GM23248 (cell line): ENCODE measurements at regions not wholly inside any gene's neighbourhood (a gene's known extent, or its start where the extent isn't known, plus 50 kb on each side); places are given as distances from the start of the nearest gene placed in this dataset.

ENCODE experiments used
- DNase-seq: peaks from one replicate; pipeline ENCODE4 v3.0.0-alpha.2; 2015
- H2AFZ ChIP-seq: fragments of 200-600 bp; sonication (generic); 2 replicates; pipeline ENCODE4 v1.6.1; 2016; ENCODE audit warnings: antibody characterized with exemption
- H3F3A ChIP-seq: fragments of 200-600 bp; sonication (generic); 2 replicates; pipeline ENCODE4 v1.6.1; 2016; ENCODE audit warnings: mild to moderate bottlenecking, antibody characterized with exemption, mixed run types; ENCODE audit not compliant: insufficient read depth
- H3K27ac ChIP-seq: fragments of 200-600 bp; sonication (generic); 2 replicates; pipeline ENCODE4 v1.5.1; 2016; ENCODE audit warnings: mild to moderate bottlenecking
- H3K27me3 ChIP-seq: fragments of 200-600 bp; sonication (generic); replicated peaks from 2 replicates; pipeline ENCODE4 v1.6.1; 2016; ENCODE audit warnings: mild to moderate bottlenecking; ENCODE audit not compliant: insufficient read depth
- H3K36me3 ChIP-seq: fragments of 200-600 bp; sonication (generic); 2 replicates; pipeline ENCODE4 v1.6.1; 2016; ENCODE audit warnings: low read depth, mild to moderate bottlenecking
- H3K4me1 ChIP-seq: fragments of 200-600 bp; sonication (generic); 2 replicates; pipeline ENCODE4 v1.6.1; 2016; ENCODE audit warnings: mild to moderate bottlenecking; ENCODE audit not compliant: insufficient read depth
- H3K4me2 ChIP-seq: fragments of 200-600 bp; sonication (generic); one replicate; pipeline ENCODE4 v1.6.1; 2016; ENCODE audit warnings: mild to moderate bottlenecking; ENCODE audit not compliant: unreplicated experiment
- H3K4me3 ChIP-seq: fragments of 200-600 bp; sonication (generic); 2 replicates; pipeline ENCODE4 v1.5.1; 2016; ENCODE audit warnings: mild to moderate bottlenecking
- H3K79me2 ChIP-seq: fragments of 200-600 bp; sonication (generic); 2 replicates; pipeline ENCODE4 v1.6.1; 2016; ENCODE audit warnings: mild to moderate bottlenecking; ENCODE audit not compliant: insufficient read depth
- H3K9ac ChIP-seq: fragments of 200-600 bp; sonication (generic); 2 replicates; pipeline ENCODE4 v1.6.1; 2016; ENCODE audit warnings: mild to moderate bottlenecking
- H3K9me2 ChIP-seq: fragments of 200-600 bp; sonication (generic); 2 replicates; pipeline ENCODE4 v1.6.1; 2016; ENCODE audit warnings: mixed run types, mild to moderate bottlenecking, moderate library complexity; ENCODE audit not compliant: insufficient read depth
- H3K9me3 ChIP-seq: fragments of 200-600 bp; sonication (generic); one replicate; pipeline ENCODE4 v1.6.1; 2017; ENCODE audit warnings: low read depth
- H4K20me1 ChIP-seq: fragments of 200-600 bp; sonication (generic); 2 replicates; pipeline ENCODE4 v1.6.0; 2016; ENCODE audit not compliant: insufficient read depth
- EZH2 ChIP-seq: fragments of 200-600 bp; sonication (generic); IDR thresholded peaks from 2 replicates; pipeline ENCODE4 v1.6.1; 2018; ENCODE audit warnings: antibody characterized with exemption, mild to moderate bottlenecking; ENCODE audit not compliant: insufficient read depth, poor library complexity, severe bottlenecking
- EZH2phosphoT487 ChIP-seq: fragments of 200-600 bp; sonication (generic); IDR thresholded peaks from 2 replicates; pipeline ENCODE4 v1.6.1; 2018; ENCODE audit warnings: antibody characterized with exemption, moderate library complexity, mild to moderate bottlenecking, low read depth; ENCODE audit not compliant: insufficient read depth
- WGBS, 2 experiments: methylation state at CpG; one replicate each; pipeline ENCODE4 v1.1.6; 2015 to 2017; ENCODE audit warnings: low lambda C conversion rate in 2 of 2, low coverage in 1 of 2; ENCODE audit errors: missing lambda C conversion rate in 2 of 2; 5-methylcytosine and 5-hydroxymethylcytosine counted together
- in situ Hi-C: fragments of 300-500 bp; cut with MboI; formaldehyde crosslinking; loops from 2 replicates; pipeline ENCODE4 v1.15.0; 2020

DNA sequence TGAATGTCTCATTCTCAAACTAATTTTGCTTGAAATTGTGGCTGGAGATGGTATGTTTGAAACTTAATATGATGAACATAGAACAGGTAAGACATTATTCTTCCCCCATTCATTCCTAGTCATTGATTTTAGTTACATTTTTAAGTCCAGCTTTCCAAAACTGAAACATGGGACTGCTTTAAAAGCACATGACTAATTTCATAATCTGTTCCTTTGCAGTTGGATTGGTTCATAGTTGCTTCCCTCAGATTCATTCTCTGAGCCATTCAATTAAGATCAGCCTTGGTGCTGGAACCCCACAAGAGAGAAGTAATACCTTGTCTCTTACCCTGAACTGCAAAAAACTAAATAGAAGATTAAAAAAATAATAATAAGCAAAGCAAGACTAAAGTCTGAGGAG lies 87.5 kb upstream of the TGFBR2 start:
- no peaks in the 10 kb centered on the region for H3K79me2 ChIP-seq
- H2AFZ ChIP-seq: no peak overlapping the region
- H3K27ac ChIP-seq: no peak overlapping the region
- peaks cover 13% of the 10 kb centered on the region for H3K4me1 ChIP-seq
- H3K36me3 ChIP-seq: no peaks in the 10 kb centered on the region
- no peaks in the 10 kb centered on the region for H3F3A ChIP-seq
- H3K9me3 ChIP-seq: no peaks in the 10 kb centered on the region
- H3K27me3 ChIP-seq: no peaks in the 10 kb centered on the region
- no peaks in the 10 kb centered on the region for H3K9me2 ChIP-seq
- no peak for TF ChIP-seq EZH2phosphoT487
- TF ChIP-seq EZH2: no peak
- H3K4me2 ChIP-seq: no peak overlapping the region
- DNase-seq: no peak
- no peak overlapping the region for H3K4me3 ChIP-seq
- no peaks in the 10 kb centered on the region for H4K20me1 ChIP-seq
- in situ Hi-C loops: no loop called here
- H3K9ac ChIP-seq: no peak overlapping the region

DNA sequence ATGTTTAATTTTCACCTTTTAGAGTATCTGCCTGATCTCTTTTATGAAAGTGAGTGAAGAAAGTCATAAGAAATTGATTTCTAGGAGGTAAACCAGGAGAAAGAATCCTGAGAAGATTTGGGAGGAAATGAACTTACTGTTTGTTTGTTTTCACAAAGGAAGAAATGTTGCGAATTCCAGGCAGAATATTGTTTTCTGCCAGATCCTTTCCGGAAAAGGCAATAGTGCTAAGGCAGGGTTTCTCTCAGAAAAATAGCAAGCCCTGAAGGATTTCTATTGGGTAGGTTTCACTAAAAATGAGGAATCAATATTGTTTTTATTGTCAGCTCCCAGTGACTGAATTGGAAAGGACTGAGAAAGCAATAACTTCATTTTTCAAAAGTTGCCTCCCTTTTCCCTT lies 85.7 kb upstream of the TGFBR2 start:
- DNase-seq: no peak
- Histone ChIP-seq H2AFZ (0 out of 2 replicates have a peak overlapping the region, but pooled peaks have one; percentile 9), H3K27ac (no peak overlapping the region), H3K4me2 (no peak overlapping the region), H3K9me3 (no peaks in the 10 kb centered on the region), H3K36me3 (no peaks in the 10 kb centered on the region), H3K4me3 (no peak overlapping the region), H3K4me1 (peaks cover 13% of the 10 kb centered on the region), H3K79me2 (no peaks in the 10 kb centered on the region), H3K27me3 (no peaks in the 10 kb centered on the region), H3F3A (no peaks in the 10 kb centered on the region), H3K9ac (no peak overlapping the region), H3K9me2 (no peaks in the 10 kb centered on the region), H4K20me1 (no peaks in the 10 kb centered on the region)
- WGBS, 2 experiments: 70 to 88% methylated on average over 2 of the region's 2 CpGs
- TF ChIP-seq EZH2: no peak
- TF ChIP-seq EZH2phosphoT487: no peak
- in situ Hi-C loops: no loop called here

DNA sequence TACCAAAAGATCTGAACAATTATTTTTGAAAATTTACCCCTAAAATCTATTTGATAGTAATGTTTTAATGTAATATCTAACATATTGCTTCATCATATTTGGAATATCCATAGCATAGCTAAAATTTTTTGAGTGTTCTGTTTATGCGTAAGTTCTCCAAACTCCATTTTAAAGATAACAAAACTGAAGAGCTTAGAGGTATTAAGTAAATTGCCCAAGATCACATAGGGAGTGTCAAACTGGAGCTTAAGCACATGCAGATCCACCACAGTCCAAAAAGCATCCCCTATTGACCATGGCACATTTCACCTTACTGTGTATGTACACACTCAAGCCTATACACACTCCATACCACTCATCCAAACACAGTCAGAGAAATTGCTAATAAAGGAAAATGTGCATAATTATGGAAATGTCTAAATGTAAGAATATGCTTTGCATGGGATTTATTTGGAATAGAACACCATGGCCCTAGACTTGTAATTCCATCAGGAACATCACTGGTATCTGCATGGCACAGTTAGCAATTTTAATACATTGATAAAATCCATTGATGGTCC lies 85.2 kb upstream of the TGFBR2 start:
- no peaks in the 10 kb centered on the region for H3K27me3 ChIP-seq
- 100% methylated on average over 1 of the region's 1 CpG for whole genome bisulfite sequencing, 2 experiments
- no peaks in the 10 kb centered on the region for H3K79me2 ChIP-seq
- H3K4me3 ChIP-seq: no peak overlapping the region
- H3K4me2 ChIP-seq: no peak overlapping the region
- H2AFZ ChIP-seq: 0 out of 2 replicates have a peak overlapping the region, but pooled peaks have one; percentile 9
- H3K9ac ChIP-seq: no peak overlapping the region
- no peaks in the 10 kb centered on the region for H4K20me1 ChIP-seq
- TF ChIP-seq EZH2phosphoT487 (no peak), EZH2 (no peak)
- in situ Hi-C loops: no loop called here
- peaks cover 13% of the 10 kb centered on the region for H3K4me1 ChIP-seq
- no peak overlapping the region for H3K27ac ChIP-seq
- H3K9me3 ChIP-seq: no peaks in the 10 kb centered on the region
- no peak for DNase-seq
- H3K36me3 ChIP-seq: no peaks in the 10 kb centered on the region
- no peaks in the 10 kb centered on the region for H3F3A ChIP-seq
- no peaks in the 10 kb centered on the region for H3K9me2 ChIP-seq

DNA sequence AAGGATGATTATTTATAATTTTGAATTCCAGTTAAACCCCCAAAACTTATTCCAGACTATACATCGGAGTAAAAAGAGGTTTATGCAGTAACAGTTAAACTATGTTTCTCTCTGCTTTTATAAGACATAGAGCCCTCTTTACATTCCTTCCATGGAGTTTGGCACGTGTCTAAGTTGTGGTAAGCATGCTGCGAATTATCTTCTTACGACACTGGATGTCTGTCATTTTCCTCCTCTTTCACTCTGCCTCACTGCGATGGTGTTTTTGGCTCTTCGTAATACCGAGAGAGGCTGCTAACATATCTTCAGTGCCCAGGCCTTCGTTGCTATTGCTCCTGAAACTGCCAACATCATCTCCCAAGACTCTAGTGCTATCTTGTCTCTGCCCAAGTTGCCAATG lies 83.9 kb upstream of the TGFBR2 start:
- no peaks in the 10 kb centered on the region for H3K27me3 ChIP-seq
- no peak for TF ChIP-seq EZH2phosphoT487
- TF ChIP-seq EZH2: no peak
- H3K27ac ChIP-seq: no peak overlapping the region
- H3K9ac ChIP-seq: no peak overlapping the region
- H3F3A ChIP-seq: no peaks in the 10 kb centered on the region
- no peak overlapping the region for H3K4me3 ChIP-seq
- no peak for DNase-seq
- no peak overlapping the region for H2AFZ ChIP-seq
- no peaks in the 10 kb centered on the region for H3K79me2 ChIP-seq
- WGBS, 2 experiments: 84% methylated on average over 8 of the region's 8 CpGs
- in situ Hi-C loops: no loop called here
- H3K36me3 ChIP-seq: no peaks in the 10 kb centered on the region
- no peaks in the 10 kb centered on the region for H3K9me3 ChIP-seq
- no peaks in the 10 kb centered on the region for H3K9me2 ChIP-seq
- H3K4me1 ChIP-seq: peaks cover 13% of the 10 kb centered on the region
- no peaks in the 10 kb centered on the region for H4K20me1 ChIP-seq
- no peak overlapping the region for H3K4me2 ChIP-seq

DNA sequence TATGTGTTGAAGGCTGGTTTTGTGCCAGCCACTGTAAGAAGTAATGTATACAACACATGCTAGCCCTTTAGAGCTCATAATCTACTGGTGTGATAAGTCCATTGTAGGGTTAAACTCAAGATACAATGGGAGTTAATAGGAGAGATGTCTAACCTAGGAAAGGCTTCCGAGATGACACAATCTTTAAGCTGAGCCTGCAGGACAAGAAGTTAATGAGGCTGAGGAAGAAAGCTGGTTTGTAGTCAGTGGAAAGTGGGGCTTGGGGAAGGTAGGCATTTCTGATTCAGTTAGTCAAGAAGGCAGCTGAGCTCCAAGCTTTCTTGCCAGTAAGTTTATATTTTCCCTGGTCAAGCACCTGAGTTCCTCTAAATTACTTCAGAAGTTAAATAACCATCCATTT lies 83.0 kb upstream of the TGFBR2 start:
- no peaks in the 10 kb centered on the region for H3K36me3 ChIP-seq
- H3F3A ChIP-seq: no peaks in the 10 kb centered on the region
- in situ Hi-C loops: no loop called here

More for the DNA sequence above, 83.0 kb upstream of the TGFBR2 start:
- peaks cover 8% of the 10 kb centered on the region for H3K4me1 ChIP-seq
- no peak overlapping the region for H3K9ac ChIP-seq
- TF ChIP-seq EZH2phosphoT487 (no peak), EZH2 (no peak)
- no peaks in the 10 kb centered on the region for H3K79me2 ChIP-seq
- H3K27me3 ChIP-seq: no peaks in the 10 kb centered on the region
- no peak overlapping the region for H3K27ac ChIP-seq
- no peak for DNase-seq
- no peaks in the 10 kb centered on the region for H4K20me1 ChIP-seq
- no peaks in the 10 kb centered on the region for H3K9me2 ChIP-seq
- H2AFZ ChIP-seq: no peak overlapping the region
- H3K9me3 ChIP-seq: no peaks in the 10 kb centered on the region
- WGBS, 2 experiments: 97 to 100% methylated on average over 1 of the region's 1 CpG
- H3K4me2 ChIP-seq: no peak overlapping the region
- H3K4me3 ChIP-seq: no peak overlapping the region
